ENCODE measurements at regions not wholly inside any gene's neighbourhood (a gene's known extent, or its start where the extent isn't known, plus 50 kb on each side); places are given as distances from the start of the nearest gene placed in this dataset.
A peak's percentile ranks its signal among the peaks of the same experiment; 100 is the strongest.

GRCh38 chr6:6970851-6971250 lies 136.9 kb upstream of the RREB1 start:
- TF ChIP-seq CTCF (IDR thresholded peaks at IDR 0.05; ENCODE audit: low read depth, low read length) = no peak
- H3K4me3 ChIP-seq (replicated peaks in 1 of 2; ENCODE audit: low read depth in 2 of 2, low read length in 2 of 2) = no peak overlapping the region
- no peak for DNase-seq (ENCODE audit: low read depth in 2 of 2)

- no peak for DNase-seq (ENCODE audit: low read depth in 2 of 2)
- TF ChIP-seq CTCF (IDR thresholded peaks at IDR 0.05; ENCODE audit: low read depth, low read length) = no peak
- H3K4me3 ChIP-seq (replicated peaks in 1 of 2; ENCODE audit: low read depth in 2 of 2, low read length in 2 of 2) = no peak overlapping the region
These were observed 136.4 kb upstream of the RREB1 start for GRCh38 chr6:6971369-6971768.

- TF ChIP-seq CTCF (IDR thresholded peaks at IDR 0.05; ENCODE audit: low read depth, low read length) = no peak
- H3K4me3 ChIP-seq (replicated peaks in 1 of 2; ENCODE audit: low read depth in 2 of 2, low read length in 2 of 2) = no peak overlapping the region
- DNase-seq (ENCODE audit: low read depth in 2 of 2) = peak; percentile 41 to 82
These were observed 135.3 kb upstream of the RREB1 start for GRCh38 chr6:6972456-6972855.

- no peak for DNase-seq (ENCODE audit: low read depth in 2 of 2)
- TF ChIP-seq CTCF (IDR thresholded peaks at IDR 0.05; ENCODE audit: low read depth, low read length) = no peak
- no peak overlapping the region for H3K4me3 ChIP-seq (replicated peaks in 1 of 2; ENCODE audit: low read depth in 2 of 2, low read length in 2 of 2)
These were observed 134.0 kb upstream of the RREB1 start for GRCh38 chr6:6973721-6974120.

- no peak overlapping the region for H3K4me3 ChIP-seq (replicated peaks in 1 of 2; ENCODE audit: low read depth in 2 of 2, low read length in 2 of 2)
- peak in 1 of 2 donors; percentile 23 for DNase-seq (ENCODE audit: low read depth in 2 of 2)
- TF ChIP-seq CTCF (IDR thresholded peaks at IDR 0.05; ENCODE audit: low read depth, low read length) = no peak
These were observed 132.2 kb upstream of the RREB1 start for GRCh38 chr6:6975459-6976111.

- no peak for DNase-seq (ENCODE audit: low read depth in 2 of 2)
- H3K4me3 ChIP-seq (replicated peaks in 1 of 2; ENCODE audit: low read depth in 2 of 2, low read length in 2 of 2) = no peak overlapping the region
- TF ChIP-seq CTCF (IDR thresholded peaks at IDR 0.05; ENCODE audit: low read depth, low read length) = no peak
These were observed 131.6 kb upstream of the RREB1 start for GRCh38 chr6:6976193-6976592.

GRCh38 chr6:6978731-6979130 lies 129.0 kb upstream of the RREB1 start:
- no peak for DNase-seq (ENCODE audit: low read depth in 2 of 2)
- TF ChIP-seq CTCF (IDR thresholded peaks at IDR 0.05; ENCODE audit: low read depth, low read length) = no peak
- no peak overlapping the region for H3K4me3 ChIP-seq (replicated peaks in 1 of 2; ENCODE audit: low read depth in 2 of 2, low read length in 2 of 2)
